Neutrophil (primary cell): ENCODE measurements at regions not wholly inside any gene's neighbourhood (a gene's known extent, or its start where the extent isn't known, plus 50 kb on each side); places are given as distances from the start of the nearest gene placed in this dataset.

ENCODE experiments used
- H3K27ac ChIP-seq: fragments of 200-600 bp; sonication (generic); 2 replicates; pipeline ENCODE4 v1.5.1; 2016; ENCODE audit warnings: mild to moderate bottlenecking, moderate library complexity
- H3K27me3 ChIP-seq: fragments of 200-600 bp; sonication (generic); 2 replicates; pipeline ENCODE4 v1.6.0; 2016; ENCODE audit warnings: mild to moderate bottlenecking
- H3K36me3 ChIP-seq: fragments of 200-600 bp; sonication (generic); 2 replicates; pipeline ENCODE4 v1.5.1; 2017
- H3K4me1 ChIP-seq, 2 experiments: fragments of 200-600 bp in 1 of 2; sonication (generic) in 1 of 2; 1 replicate in 1 of 2; 2 replicates in 1 of 2; pipeline versions ENCODE4 v1.5.1 to v1.6.1; 2013 to 2016; ENCODE audit warnings: low read depth in 1 of 2, low read length in 1 of 2, mild to moderate bottlenecking in 1 of 2, moderate library complexity in 1 of 2; ENCODE audit not compliant: control insufficient read depth in 1 of 2, insufficient read depth in 1 of 2
- H3K4me3 ChIP-seq, 2 experiments: fragments of 200-600 bp in 1 of 2; sonication (generic) in 1 of 2; 1 replicate in 1 of 2; 2 replicates in 1 of 2; pipeline ENCODE4 v1.5.1; 2013 to 2016; ENCODE audit warnings: low read depth in 1 of 2, low read length in 1 of 2, mild to moderate bottlenecking in 1 of 2, moderate library complexity in 1 of 2
- H3K9me3 ChIP-seq: fragments of 200-600 bp; sonication (generic); 2 replicates; pipeline ENCODE4 v1.5.1; 2016
- TF ChIP-seq, protein P1 (sequence below): fragments of 200-600 bp; sonication (generic); IDR thresholded peaks from 2 replicates; pipeline ENCODE4 v1.5.1; 2016; ENCODE audit warnings: antibody characterized with exemption

DNA sequence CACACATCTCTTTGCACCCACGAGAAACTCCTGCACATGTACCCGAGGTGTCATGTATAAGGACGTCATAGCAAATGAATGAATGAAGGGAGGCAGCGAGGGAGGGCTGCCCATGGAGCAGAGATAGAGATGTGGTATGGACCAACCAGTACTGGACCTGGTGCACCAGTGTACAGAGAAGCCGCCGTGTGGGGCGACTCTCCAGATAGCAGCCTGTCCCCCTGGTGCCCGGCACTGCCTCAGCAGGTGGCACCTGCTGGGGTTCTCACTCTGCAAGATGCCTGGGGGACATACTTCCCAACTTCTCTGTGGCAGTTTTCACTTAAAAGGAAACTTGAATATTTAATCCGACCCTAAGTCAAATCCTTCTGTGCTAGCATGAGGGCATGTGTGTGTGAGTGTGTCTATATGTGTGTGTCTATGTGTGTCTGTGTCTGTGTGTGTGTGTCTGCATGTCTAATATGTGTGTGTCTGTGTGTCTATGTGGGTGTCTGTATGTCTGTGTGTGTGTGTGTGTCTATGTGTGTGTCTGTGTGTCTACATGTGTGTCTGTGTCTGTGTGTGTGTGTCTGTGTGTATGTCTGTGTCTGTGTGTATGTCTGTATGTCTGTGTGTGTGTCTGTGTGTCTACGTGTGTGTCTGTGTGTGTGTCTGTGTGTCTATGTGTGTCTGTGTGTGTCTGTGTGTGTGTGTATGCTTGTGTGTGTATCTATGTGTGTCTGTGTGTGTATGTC lies 132.0 kb downstream of the RNASET2 start:
- H3K9me3 ChIP-seq, result no peaks in the 10 kb centered on the region
- no peak overlapping the region for H3K27ac ChIP-seq
- H3K36me3 ChIP-seq, result no peaks in the 10 kb centered on the region
- TF ChIP-seq, protein P1, sequence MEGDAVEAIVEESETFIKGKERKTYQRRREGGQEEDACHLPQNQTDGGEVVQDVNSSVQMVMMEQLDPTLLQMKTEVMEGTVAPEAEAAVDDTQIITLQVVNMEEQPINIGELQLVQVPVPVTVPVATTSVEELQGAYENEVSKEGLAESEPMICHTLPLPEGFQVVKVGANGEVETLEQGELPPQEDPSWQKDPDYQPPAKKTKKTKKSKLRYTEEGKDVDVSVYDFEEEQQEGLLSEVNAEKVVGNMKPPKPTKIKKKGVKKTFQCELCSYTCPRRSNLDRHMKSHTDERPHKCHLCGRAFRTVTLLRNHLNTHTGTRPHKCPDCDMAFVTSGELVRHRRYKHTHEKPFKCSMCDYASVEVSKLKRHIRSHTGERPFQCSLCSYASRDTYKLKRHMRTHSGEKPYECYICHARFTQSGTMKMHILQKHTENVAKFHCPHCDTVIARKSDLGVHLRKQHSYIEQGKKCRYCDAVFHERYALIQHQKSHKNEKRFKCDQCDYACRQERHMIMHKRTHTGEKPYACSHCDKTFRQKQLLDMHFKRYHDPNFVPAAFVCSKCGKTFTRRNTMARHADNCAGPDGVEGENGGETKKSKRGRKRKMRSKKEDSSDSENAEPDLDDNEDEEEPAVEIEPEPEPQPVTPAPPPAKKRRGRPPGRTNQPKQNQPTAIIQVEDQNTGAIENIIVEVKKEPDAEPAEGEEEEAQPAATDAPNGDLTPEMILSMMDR, result no peak
- H3K4me3 ChIP-seq, result no peak overlapping the region
- H3K27me3 ChIP-seq, result peaks cover 5% of the 10 kb centered on the region
- H3K4me1 ChIP-seq, result no peaks in the 10 kb centered on the region

DNA sequence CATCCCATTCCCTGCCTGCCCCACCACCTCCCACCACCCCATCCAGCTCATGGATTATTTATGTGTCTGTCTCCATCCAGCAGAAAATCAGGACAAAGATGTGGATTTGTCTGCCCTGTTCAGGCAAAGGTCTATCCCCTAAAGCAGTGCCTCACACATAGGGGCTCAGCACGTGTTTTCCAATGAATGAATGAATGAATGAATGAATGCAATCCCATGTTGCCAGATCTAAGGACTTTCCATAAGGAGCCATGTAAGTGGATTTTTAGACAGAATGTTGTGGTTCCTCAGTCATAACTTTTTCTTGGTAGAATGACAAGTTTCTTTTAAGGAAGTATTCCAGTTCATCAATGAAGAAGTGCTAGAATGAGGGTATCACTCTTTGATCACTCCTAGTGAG lies 133.7 kb downstream of the RNASET2 start:
- Histone ChIP-seq H3K27me3 (peaks cover 8% of the 10 kb centered on the region), H3K27ac (no peak overlapping the region), H3K4me1 (no peaks in the 10 kb centered on the region), H3K36me3 (no peaks in the 10 kb centered on the region), H3K4me3 (no peak overlapping the region), H3K9me3 (no peaks in the 10 kb centered on the region)
- TF ChIP-seq, protein P1, result no peak

DNA sequence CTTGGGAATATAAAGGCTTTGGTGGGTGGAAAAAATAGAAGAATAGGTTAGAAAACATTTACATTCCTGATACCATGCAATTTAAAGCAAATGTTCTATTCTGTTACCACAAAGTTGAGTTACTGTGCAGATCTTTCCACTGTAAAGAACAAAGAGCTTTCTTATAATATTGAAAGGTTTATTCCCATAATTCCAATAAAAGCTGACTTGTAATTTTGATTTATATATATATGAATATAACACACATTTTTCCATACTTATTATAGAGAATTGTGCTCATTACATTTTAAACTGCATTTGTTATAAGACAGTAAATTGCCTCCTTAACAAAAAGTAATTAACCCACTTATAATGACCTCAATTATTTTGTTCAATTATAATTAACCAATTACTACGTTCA lies 135.9 kb downstream of the RNASET2 start:
- no peak overlapping the region for H3K27ac ChIP-seq
- TF ChIP-seq, protein P1, result no peak
- no peaks in the 10 kb centered on the region for H3K4me1 ChIP-seq
- H3K9me3 ChIP-seq, result no peaks in the 10 kb centered on the region
- no peaks in the 10 kb centered on the region for H3K36me3 ChIP-seq
- no peak overlapping the region for H3K4me3 ChIP-seq
- H3K27me3 ChIP-seq, result peaks cover 13% of the 10 kb centered on the region

DNA sequence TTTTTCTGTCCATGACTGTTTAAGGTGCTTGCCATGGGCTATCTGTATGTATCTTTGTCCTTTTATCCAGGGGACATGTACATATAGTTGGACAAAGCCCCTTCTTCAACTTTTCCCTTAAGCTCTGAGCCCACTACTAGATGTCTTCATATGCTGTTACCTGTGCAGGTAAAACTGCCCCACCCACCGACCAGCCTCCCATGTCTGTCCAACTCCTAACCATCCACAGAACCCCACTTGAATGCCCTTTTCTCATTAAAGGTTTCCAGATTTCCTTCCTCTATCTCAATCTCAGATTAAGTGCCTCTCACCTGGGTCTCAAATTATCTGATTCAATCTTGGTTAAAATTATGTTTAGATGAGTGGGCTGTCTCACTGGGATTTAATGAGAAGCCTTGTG lies 136.3 kb downstream of the RNASET2 start:
- no peaks in the 10 kb centered on the region for H3K9me3 ChIP-seq
- TF ChIP-seq, protein P1, result no peak
- no peak overlapping the region for H3K4me3 ChIP-seq
- H3K4me1 ChIP-seq, result no peaks in the 10 kb centered on the region
- H3K27ac ChIP-seq, result no peak overlapping the region
- no peaks in the 10 kb centered on the region for H3K36me3 ChIP-seq
- H3K27me3 ChIP-seq, result peaks cover 13% of the 10 kb centered on the region

DNA sequence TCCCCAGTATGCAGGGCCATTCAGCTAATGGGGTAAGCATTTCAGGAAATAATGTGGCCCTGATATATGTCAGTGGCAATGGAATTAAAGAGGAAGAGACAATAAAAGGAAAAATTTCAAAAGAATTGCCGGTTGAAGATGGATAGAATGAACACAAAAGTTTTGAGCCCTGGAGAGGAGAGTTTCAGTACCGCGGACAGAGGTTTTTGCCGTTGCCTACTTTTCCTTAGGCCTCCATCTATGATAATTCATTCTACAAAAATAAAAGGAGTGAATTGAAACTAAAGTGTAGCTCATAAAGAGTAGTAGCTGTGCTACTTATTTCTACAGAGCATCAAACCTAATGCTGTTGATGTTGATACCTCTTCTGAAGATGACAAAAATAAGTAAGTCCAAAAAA lies 140.7 kb downstream of the RNASET2 start:
- Histone ChIP-seq H3K27ac (no peak overlapping the region), H3K4me1 (no peaks in the 10 kb centered on the region), H3K4me3 (no peak overlapping the region), H3K27me3 (peaks cover 19% of the 10 kb centered on the region), H3K9me3 (no peaks in the 10 kb centered on the region), H3K36me3 (no peaks in the 10 kb centered on the region)
- TF ChIP-seq, protein P1, result no peak
